ENCODE measurements at regions not wholly inside any gene's neighbourhood (a gene's known extent, or its start where the extent isn't known, plus 50 kb on each side); places are given as distances from the start of the nearest gene placed in this dataset.

- no peak for TF ChIP-seq CTCF (IDR thresholded peaks at IDR 0.05; ENCODE audit: partially characterized antibody, unreplicated experiment)
- peaks cover 10% of the 10 kb centered on the region for H3K36me3 Mint-ChIP-seq (ENCODE audit: unreplicated experiment)
- DNase-seq = no peak
- no peak overlapping the region for H3K27ac Mint-ChIP-seq (ENCODE audit: unreplicated experiment)
- no peak overlapping the region for H3K4me3 Mint-ChIP-seq (ENCODE audit: unreplicated experiment)
- peaks cover 18% of the 10 kb centered on the region for H3K4me1 Mint-ChIP-seq (ENCODE audit: low read depth, unreplicated experiment)
- H3K9me3 Mint-ChIP-seq (ENCODE audit: unreplicated experiment) = peaks cover 11% of the 10 kb centered on the region
- peaks cover 2% of the 10 kb centered on the region for H3K27me3 Mint-ChIP-seq (ENCODE audit: unreplicated experiment)
Observed at GRCh38 chr7:3165681-3166580, 122.3 kb upstream of the CARD11 start.

- H3K27ac Mint-ChIP-seq (ENCODE audit: unreplicated experiment) = no peak overlapping the region
- H3K36me3 Mint-ChIP-seq (ENCODE audit: unreplicated experiment) = peaks cover 16% of the 10 kb centered on the region
- TF ChIP-seq CTCF (IDR thresholded peaks at IDR 0.05; ENCODE audit: partially characterized antibody, unreplicated experiment) = no peak
- no peak for DNase-seq
- peaks cover 22% of the 10 kb centered on the region for H3K4me1 Mint-ChIP-seq (ENCODE audit: low read depth, unreplicated experiment)
- H3K9me3 Mint-ChIP-seq (ENCODE audit: unreplicated experiment) = peaks cover 13% of the 10 kb centered on the region
- H3K4me3 Mint-ChIP-seq (ENCODE audit: unreplicated experiment) = no peak overlapping the region
- H3K27me3 Mint-ChIP-seq (ENCODE audit: unreplicated experiment) = peaks cover 7% of the 10 kb centered on the region
Observed at GRCh38 chr7:3167551-3167950, 123.9 kb upstream of the CARD11 start.

- DNase-seq = no peak
- TF ChIP-seq CTCF (IDR thresholded peaks at IDR 0.05; ENCODE audit: partially characterized antibody, unreplicated experiment) = no peak
- H3K36me3 Mint-ChIP-seq (ENCODE audit: unreplicated experiment) = peaks cover 17% of the 10 kb centered on the region
- no peak overlapping the region for H3K27ac Mint-ChIP-seq (ENCODE audit: unreplicated experiment)
- H3K4me3 Mint-ChIP-seq (ENCODE audit: unreplicated experiment) = no peak overlapping the region
- H3K4me1 Mint-ChIP-seq (ENCODE audit: low read depth, unreplicated experiment) = peaks cover 27% of the 10 kb centered on the region
- H3K27me3 Mint-ChIP-seq (ENCODE audit: unreplicated experiment) = peaks cover 7% of the 10 kb centered on the region
- H3K9me3 Mint-ChIP-seq (ENCODE audit: unreplicated experiment) = peaks cover 13% of the 10 kb centered on the region
Observed at GRCh38 chr7:3168370-3168769, 124.7 kb upstream of the CARD11 start.

GRCh38 chr7:3168869-3169268 lies 125.2 kb upstream of the CARD11 start:
- H3K36me3 Mint-ChIP-seq (ENCODE audit: unreplicated experiment) = peaks cover 17% of the 10 kb centered on the region
- H3K27me3 Mint-ChIP-seq (ENCODE audit: unreplicated experiment) = peaks cover 7% of the 10 kb centered on the region
- H3K4me3 Mint-ChIP-seq (ENCODE audit: unreplicated experiment) = no peak overlapping the region
- no peak overlapping the region for H3K27ac Mint-ChIP-seq (ENCODE audit: unreplicated experiment)
- TF ChIP-seq CTCF (IDR thresholded peaks at IDR 0.05; ENCODE audit: partially characterized antibody, unreplicated experiment) = no peak
- peaks cover 27% of the 10 kb centered on the region for H3K4me1 Mint-ChIP-seq (ENCODE audit: low read depth, unreplicated experiment)
- peaks cover 12% of the 10 kb centered on the region for H3K9me3 Mint-ChIP-seq (ENCODE audit: unreplicated experiment)
- DNase-seq = no peak

GRCh38 chr7:3172768-3173280 lies 128.2 kb upstream of the SDK1 start:
- Mint-ChIP-seq H3K4me1 (ENCODE audit: low read depth, unreplicated experiment) (peaks cover 28% of the 10 kb centered on the region), H3K4me3 (ENCODE audit: unreplicated experiment) (no peak overlapping the region), H3K27ac (ENCODE audit: unreplicated experiment) (no peak overlapping the region), H3K27me3 (ENCODE audit: unreplicated experiment) (peaks cover 5% of the 10 kb centered on the region), H3K9me3 (ENCODE audit: unreplicated experiment) (peaks cover 7% of the 10 kb centered on the region), H3K36me3 (ENCODE audit: unreplicated experiment) (peaks cover 17% of the 10 kb centered on the region)
- no peak for TF ChIP-seq CTCF (IDR thresholded peaks at IDR 0.05; ENCODE audit: partially characterized antibody, unreplicated experiment)
- no peak for DNase-seq
